PC-9 (cell line): ENCODE measurements at regions not wholly inside any gene's neighbourhood (a gene's known extent, or its start where the extent isn't known, plus 50 kb on each side); places are given as distances from the start of the nearest gene placed in this dataset.

Source experiments
- BruUV-seq: library from RNA; stranded (reverse); fragments of 400-500 nt; replicated peaks from 2 replicates; lab custom pipeline; 2021; lab: Mats Ljungman, UMichigan
- CTCF ChIA-PET: fragments of 300-600 bp; sonication (Branson Sonifier 250); formaldehyde crosslinking; loops from one replicate; lab custom pipeline; 2022; ENCODE audit warnings: antibody characterized with exemption; lab: Charles Lee
- POLR2A ChIA-PET: fragments of 300-600 bp; sonication (Branson Sonifier 250); formaldehyde crosslinking; loops from one replicate; lab custom pipeline; 2022; ENCODE audit warnings: antibody characterized with exemption; ENCODE audit not compliant: unreplicated experiment; lab: Charles Lee
- DNase-seq, 2 experiments: peaks; one replicate each; pipeline versions ENCODE4 v3.0.0 to v3.0.0-alpha.2; 2015 to 2022; ENCODE audit warnings: mixed read lengths in 1 of 2
- H2AFZ ChIP-seq: fragments of 200-600 bp; sonication (generic); 2 replicates; pipeline ENCODE4 v1.8.1; 2017; ENCODE audit warnings: antibody characterized with exemption
- H3F3A ChIP-seq: fragments of 200-600 bp; sonication (generic); 2 replicates; pipeline ENCODE4 v1.8.1; 2017; ENCODE audit warnings: antibody characterized with exemption, mild to moderate bottlenecking, low read depth; ENCODE audit not compliant: insufficient read depth
- H3K27ac ChIP-seq: fragments of 200-600 bp; sonication (generic); 2 replicates; pipeline ENCODE4 v1.6.1; 2016; ENCODE audit warnings: mixed run types
- H3K27me3 ChIP-seq: fragments of 200-600 bp; sonication (generic); 2 replicates; pipeline ENCODE4 v1.6.1; 2016; ENCODE audit warnings: low read depth, mixed run types; ENCODE audit not compliant: insufficient read depth
- H3K36me3 ChIP-seq: fragments of 200-600 bp; sonication (generic); 2 replicates; pipeline ENCODE4 v1.6.1; 2016; ENCODE audit warnings: low read depth, mixed run types
- H3K4me1 ChIP-seq: fragments of 200-600 bp; sonication (generic); replicated peaks from 2 replicates; pipeline ENCODE4 v1.6.1; 2016; ENCODE audit warnings: mixed run types; ENCODE audit not compliant: insufficient read depth
- H3K4me2 ChIP-seq: fragments of 200-600 bp; sonication (generic); 2 replicates; pipeline ENCODE4 v1.6.1; 2017; ENCODE audit warnings: mixed run types
- H3K4me3 ChIP-seq: fragments of 200-600 bp; sonication (generic); 2 replicates; pipeline ENCODE4 v1.6.1; 2016; ENCODE audit warnings: mixed run types
- H3K79me2 ChIP-seq: fragments of 200-600 bp; sonication (generic); 2 replicates; pipeline ENCODE4 v1.6.1; 2017; ENCODE audit warnings: low read depth, mixed run types
- H3K9me2 ChIP-seq: fragments of 200-600 bp; sonication (generic); 2 replicates; pipeline ENCODE4 v1.8.1; 2017; ENCODE audit warnings: mild to moderate bottlenecking; ENCODE audit not compliant: insufficient read depth
- H3K9me3 ChIP-seq: fragments of 200-600 bp; sonication (generic); 2 replicates; pipeline ENCODE4 v1.8.1; 2016; ENCODE audit warnings: low read depth; ENCODE audit not compliant: insufficient read depth
- H4K20me1 ChIP-seq: fragments of 200-600 bp; sonication (generic); 2 replicates; pipeline ENCODE4 v1.8.1; 2017; ENCODE audit not compliant: insufficient read depth
- EZH2 ChIP-seq: fragments of 200-600 bp; sonication (generic); IDR thresholded peaks from 2 replicates; pipeline ENCODE4 v1.8.0; 2017; ENCODE audit warnings: antibody characterized with exemption, low read depth
- intact Hi-C: fragments of 100-400 bp; cut with micrococcal nuclease; formaldehyde crosslinking; loops from one replicate; pipeline ENCODE4 v1.10.0; 2022; ENCODE audit not compliant: unreplicated experiment
- TF ChIP-seq, protein P1 (sequence below): fragments of 200-600 bp; sonication (generic); conservative IDR thresholded peaks from 2 replicates; pipeline ENCODE4 v1.6.1; 2017; ENCODE audit warnings: mixed run types, antibody characterized with exemption, mild to moderate bottlenecking, moderate library complexity

GRCh38 chr17:68711858-68712257 is 110.7 kb upstream of the FAM20A start:
- no peak overlapping the region for H3K4me2 ChIP-seq
- no peak for DNase-seq
- peaks cover 48% of the 10 kb centered on the region for H3K27me3 ChIP-seq
- no peaks in the 10 kb centered on the region for H3F3A ChIP-seq
- no peaks in the 10 kb centered on the region for H4K20me1 ChIP-seq
- H3K9me3 ChIP-seq, result no peaks in the 10 kb centered on the region
- no TSS peak for BruUV-seq
- H3K9me2 ChIP-seq, result no peaks in the 10 kb centered on the region
- intact Hi-C loops, result no loop called here
- H3K27ac ChIP-seq, result no peak overlapping the region
- H3K79me2 ChIP-seq, result no peaks in the 10 kb centered on the region
- no peak overlapping the region for H2AFZ ChIP-seq
- no peak overlapping the region for H3K4me3 ChIP-seq
- ChIA-PET POLR2A (no interaction called here), CTCF (no interaction called here)
- H3K36me3 ChIP-seq, result no peaks in the 10 kb centered on the region
- no peaks in the 10 kb centered on the region for H3K4me1 ChIP-seq
- TF ChIP-seq, protein P1, sequence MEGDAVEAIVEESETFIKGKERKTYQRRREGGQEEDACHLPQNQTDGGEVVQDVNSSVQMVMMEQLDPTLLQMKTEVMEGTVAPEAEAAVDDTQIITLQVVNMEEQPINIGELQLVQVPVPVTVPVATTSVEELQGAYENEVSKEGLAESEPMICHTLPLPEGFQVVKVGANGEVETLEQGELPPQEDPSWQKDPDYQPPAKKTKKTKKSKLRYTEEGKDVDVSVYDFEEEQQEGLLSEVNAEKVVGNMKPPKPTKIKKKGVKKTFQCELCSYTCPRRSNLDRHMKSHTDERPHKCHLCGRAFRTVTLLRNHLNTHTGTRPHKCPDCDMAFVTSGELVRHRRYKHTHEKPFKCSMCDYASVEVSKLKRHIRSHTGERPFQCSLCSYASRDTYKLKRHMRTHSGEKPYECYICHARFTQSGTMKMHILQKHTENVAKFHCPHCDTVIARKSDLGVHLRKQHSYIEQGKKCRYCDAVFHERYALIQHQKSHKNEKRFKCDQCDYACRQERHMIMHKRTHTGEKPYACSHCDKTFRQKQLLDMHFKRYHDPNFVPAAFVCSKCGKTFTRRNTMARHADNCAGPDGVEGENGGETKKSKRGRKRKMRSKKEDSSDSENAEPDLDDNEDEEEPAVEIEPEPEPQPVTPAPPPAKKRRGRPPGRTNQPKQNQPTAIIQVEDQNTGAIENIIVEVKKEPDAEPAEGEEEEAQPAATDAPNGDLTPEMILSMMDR, result no peak
- TF ChIP-seq EZH2, result no peak

DNA sequence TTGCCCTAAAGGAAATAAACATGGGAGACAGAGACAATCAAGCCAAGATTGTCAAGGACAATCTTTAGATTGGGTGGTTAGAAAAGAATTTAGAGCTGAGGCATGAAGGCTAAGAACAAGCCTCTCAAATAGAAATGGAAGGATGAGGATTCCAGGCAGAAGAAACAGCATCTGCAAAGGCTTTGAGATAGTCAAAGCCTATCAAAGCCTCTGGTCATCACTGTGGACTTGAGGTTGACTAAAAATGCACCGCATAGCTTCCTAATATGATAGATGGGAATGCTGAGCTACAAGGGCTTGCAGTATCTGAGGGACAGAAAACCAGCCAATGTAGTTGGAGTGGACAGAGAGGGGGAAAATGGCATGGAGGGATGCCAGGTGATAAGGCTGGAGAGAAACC is 109.8 kb upstream of the FAM20A start:
- CTCF ChIA-PET, result no interaction called here
- H3K27ac ChIP-seq, result no peak overlapping the region
- no peaks in the 10 kb centered on the region for H4K20me1 ChIP-seq
- H3K4me2 ChIP-seq, result no peak overlapping the region
- H3K79me2 ChIP-seq, result no peaks in the 10 kb centered on the region
- no peaks in the 10 kb centered on the region for H3K4me1 ChIP-seq
- intact Hi-C loops, result no loop called here
- no TSS peak for BruUV-seq
- TF ChIP-seq EZH2, result no peak
- TF ChIP-seq, protein P1, result no peak
- no peaks in the 10 kb centered on the region for H3K36me3 ChIP-seq
- H3K9me3 ChIP-seq, result no peaks in the 10 kb centered on the region
- no peak for DNase-seq
- H3F3A ChIP-seq, result no peaks in the 10 kb centered on the region
- H2AFZ ChIP-seq, result no peak overlapping the region
- no peak overlapping the region for H3K4me3 ChIP-seq
- H3K9me2 ChIP-seq, result no peaks in the 10 kb centered on the region
- peaks cover 57% of the 10 kb centered on the region for H3K27me3 ChIP-seq
- POLR2A ChIA-PET, result no interaction called here

DNA sequence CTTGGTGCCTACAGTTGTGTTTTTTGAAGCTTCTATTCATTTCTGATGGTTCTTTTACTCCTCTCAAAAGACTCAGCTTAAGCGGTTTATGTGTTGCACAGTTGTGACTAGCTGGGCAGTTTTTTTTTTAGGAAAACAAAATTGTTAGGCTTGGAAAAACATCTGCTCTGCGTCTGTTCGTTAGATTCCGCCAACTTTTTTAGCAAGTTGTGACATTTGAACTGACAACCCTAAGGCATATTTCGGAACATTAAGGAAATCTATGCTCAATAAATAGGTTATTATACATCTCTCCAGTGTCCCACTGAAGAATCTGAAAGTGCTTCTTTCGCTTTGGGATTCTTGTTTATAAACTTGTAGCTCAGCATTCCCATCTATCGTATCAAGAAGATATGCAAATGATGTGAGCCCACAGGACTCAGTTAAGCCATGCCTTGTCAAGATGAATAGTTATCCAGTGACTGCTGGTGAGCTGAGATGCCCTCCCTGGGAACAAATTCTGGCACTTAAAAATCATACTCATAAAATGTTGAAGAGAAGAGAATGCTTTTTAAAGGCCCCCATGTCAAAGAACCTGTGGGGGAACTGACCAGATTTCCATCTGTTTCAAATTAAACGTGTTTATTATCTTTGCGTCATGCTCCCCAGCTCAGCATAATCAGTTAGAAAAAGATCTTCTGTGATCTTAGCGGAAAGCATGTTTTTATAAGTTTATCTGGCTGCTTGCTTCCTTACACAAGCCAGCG is 109.0 kb upstream of the FAM20A start:
- CTCF ChIA-PET, result no interaction called here
- DNase-seq, result no peak
- TF ChIP-seq, protein P1, result no peak
- TF ChIP-seq EZH2, result no peak
- Histone ChIP-seq H3K27ac (no peak overlapping the region), H4K20me1 (no peaks in the 10 kb centered on the region), H3K4me1 (no peaks in the 10 kb centered on the region), H3K27me3 (peaks cover 64% of the 10 kb centered on the region), H3K36me3 (no peaks in the 10 kb centered on the region), H3K4me3 (no peak overlapping the region), H3K9me2 (no peaks in the 10 kb centered on the region), H3K9me3 (no peaks in the 10 kb centered on the region), H3K79me2 (no peaks in the 10 kb centered on the region), H2AFZ (no peak overlapping the region), H3F3A (no peaks in the 10 kb centered on the region), H3K4me2 (no peak overlapping the region)
- POLR2A ChIA-PET, result interaction anchor here (0.7 kb wide), 1 partner anchor 509 kb away, joined by 8 read pairs; no protein-coding TSS in a partner anchor
- intact Hi-C loops, result no loop called here
- BruUV-seq, result no TSS peak
